ENCODE measurements at regions not wholly inside any gene's neighbourhood (a gene's known extent, or its start where the extent isn't known, plus 50 kb on each side); places are given as distances from the start of the nearest gene placed in this dataset.

GRCh38 chr2:19667536-19667949 lies 234.2 kb downstream of the TTC32 start:
- Mint-ChIP-seq H3K4me3 (no peak overlapping the region), H3K9me3 (no peaks in the 10 kb centered on the region), H3K4me1 (ENCODE audit: low read depth) (peaks cover 4% of the 10 kb centered on the region; the same call in 1 of the 2 replicates), H3K36me3 (ENCODE audit: low read depth) (no peaks in the 10 kb centered on the region), H3K27ac (no peak overlapping the region), H3K27me3 (ENCODE audit: insufficient read depth) (peaks cover 10% of the 10 kb centered on the region)
- TF ChIP-seq CTCF (IDR thresholded peaks at IDR 0.05), result no peak
- no peak for DNase-seq

- peak; percentile 67 for TF ChIP-seq CTCF (IDR thresholded peaks at IDR 0.05)
- H3K9me3 Mint-ChIP-seq, result no peaks in the 10 kb centered on the region
- H3K4me3 Mint-ChIP-seq, result no peak overlapping the region
- peaks cover 4% of the 10 kb centered on the region; the same call in 1 of the 2 replicates for H3K4me1 Mint-ChIP-seq (ENCODE audit: low read depth)
- no peak overlapping the region for H3K27ac Mint-ChIP-seq
- peaks cover 10% of the 10 kb centered on the region for H3K27me3 Mint-ChIP-seq (ENCODE audit: insufficient read depth)
- DNase-seq, result peak; percentile 38
- H3K36me3 Mint-ChIP-seq (ENCODE audit: low read depth), result no peaks in the 10 kb centered on the region
These were observed 234.7 kb downstream of the TTC32 start for GRCh38 chr2:19667085-19667484.

GRCh38 chr2:19664646-19665045 lies 237.1 kb downstream of the TTC32 start:
- Mint-ChIP-seq H3K27me3 (ENCODE audit: insufficient read depth) (peaks cover 8% of the 10 kb centered on the region), H3K27ac (no peak overlapping the region), H3K4me1 (ENCODE audit: low read depth) (peaks cover 4% of the 10 kb centered on the region; the same call in 1 of the 2 replicates), H3K4me3 (no peak overlapping the region), H3K36me3 (ENCODE audit: low read depth) (no peaks in the 10 kb centered on the region), H3K9me3 (no peaks in the 10 kb centered on the region)
- no peak for DNase-seq
- no peak for TF ChIP-seq CTCF (IDR thresholded peaks at IDR 0.05)

GRCh38 chr2:19659024-19659792 lies 242.6 kb downstream of the TTC32 start:
- Mint-ChIP-seq H3K4me3 (no peak overlapping the region), H3K36me3 (ENCODE audit: low read depth) (no peaks in the 10 kb centered on the region), H3K27me3 (ENCODE audit: insufficient read depth) (peaks cover 9% of the 10 kb centered on the region), H3K27ac (no peak overlapping the region), H3K4me1 (ENCODE audit: low read depth) (no peaks in the 10 kb centered on the region), H3K9me3 (no peaks in the 10 kb centered on the region)
- no peak for TF ChIP-seq CTCF (IDR thresholded peaks at IDR 0.05)
- DNase-seq, result no peak

GRCh38 chr2:19656011-19656410 lies 245.8 kb downstream of the TTC32 start:
- no peak overlapping the region for H3K27ac Mint-ChIP-seq
- H3K4me3 Mint-ChIP-seq, result no peak overlapping the region
- peaks cover 7% of the 10 kb centered on the region for H3K27me3 Mint-ChIP-seq (ENCODE audit: insufficient read depth)
- peaks cover 5% of the 10 kb centered on the region for H3K4me1 Mint-ChIP-seq (ENCODE audit: low read depth)
- no peak for DNase-seq
- H3K36me3 Mint-ChIP-seq (ENCODE audit: low read depth), result no peaks in the 10 kb centered on the region
- no peak for TF ChIP-seq CTCF (IDR thresholded peaks at IDR 0.05)
- no peaks in the 10 kb centered on the region for H3K9me3 Mint-ChIP-seq
